ENCODE measurements at regions not wholly inside any gene's neighbourhood (a gene's known extent, or its start where the extent isn't known, plus 50 kb on each side); places are given as distances from the start of the nearest gene placed in this dataset.

GRCh38 chr7:17441557-17441956, 143.1 kb downstream of the AHR start:
- H3K27ac ChIP-seq (ENCODE audit: low read depth, low read length) = no peak overlapping the region
- H3K27me3 ChIP-seq (ENCODE audit: control insufficient read depth, insufficient read depth, low read length) = no peaks in the 10 kb centered on the region
- no peak overlapping the region for H3K9ac ChIP-seq (ENCODE audit: low read length)
- H3K4me3 ChIP-seq (ENCODE audit: low read length) = no peak overlapping the region
- H3K4me1 ChIP-seq (ENCODE audit: control insufficient read depth, insufficient read depth, low read length) = no peaks in the 10 kb centered on the region
- no peaks in the 10 kb centered on the region for H3K36me3 ChIP-seq (ENCODE audit: control insufficient read depth, insufficient read depth, low read length)

DNA sequence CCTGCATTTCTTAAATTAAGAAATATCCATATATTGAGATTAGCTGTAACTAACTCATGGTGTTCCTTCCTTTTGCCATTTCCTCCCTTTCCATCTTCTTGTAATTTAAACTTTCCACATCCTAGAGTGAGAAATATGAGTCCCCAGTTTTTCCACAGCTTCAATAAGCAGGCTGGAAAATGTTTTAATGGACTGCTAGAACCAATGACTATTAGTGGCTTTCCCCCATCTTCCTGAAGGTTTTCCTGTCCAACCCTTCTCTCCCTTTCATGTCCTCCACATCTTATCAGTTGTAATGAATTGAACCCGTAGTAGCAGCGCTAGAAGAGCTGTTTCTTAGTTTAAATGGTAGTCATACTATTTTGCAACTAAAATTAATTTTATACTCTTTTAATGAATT, 145.7 kb downstream of the AHR start:
- no peak overlapping the region for H3K9ac ChIP-seq (ENCODE audit: low read length)
- H3K36me3 ChIP-seq (ENCODE audit: control insufficient read depth, insufficient read depth, low read length) = no peaks in the 10 kb centered on the region
- no peaks in the 10 kb centered on the region for H3K27me3 ChIP-seq (ENCODE audit: control insufficient read depth, insufficient read depth, low read length)
- no peak overlapping the region for H3K27ac ChIP-seq (ENCODE audit: low read depth, low read length)
- no peaks in the 10 kb centered on the region for H3K4me1 ChIP-seq (ENCODE audit: control insufficient read depth, insufficient read depth, low read length)
- H3K4me3 ChIP-seq (ENCODE audit: low read length) = no peak overlapping the region

GRCh38 chr7:17444673-17445072, 146.2 kb downstream of the AHR start:
- Histone ChIP-seq H3K4me1 (ENCODE audit: control insufficient read depth, insufficient read depth, low read length) (no peaks in the 10 kb centered on the region), H3K4me3 (ENCODE audit: low read length) (no peak overlapping the region), H3K27me3 (ENCODE audit: control insufficient read depth, insufficient read depth, low read length) (no peaks in the 10 kb centered on the region), H3K36me3 (ENCODE audit: control insufficient read depth, insufficient read depth, low read length) (no peaks in the 10 kb centered on the region), H3K9ac (ENCODE audit: low read length) (no peak overlapping the region), H3K27ac (ENCODE audit: low read depth, low read length) (no peak overlapping the region)

DNA sequence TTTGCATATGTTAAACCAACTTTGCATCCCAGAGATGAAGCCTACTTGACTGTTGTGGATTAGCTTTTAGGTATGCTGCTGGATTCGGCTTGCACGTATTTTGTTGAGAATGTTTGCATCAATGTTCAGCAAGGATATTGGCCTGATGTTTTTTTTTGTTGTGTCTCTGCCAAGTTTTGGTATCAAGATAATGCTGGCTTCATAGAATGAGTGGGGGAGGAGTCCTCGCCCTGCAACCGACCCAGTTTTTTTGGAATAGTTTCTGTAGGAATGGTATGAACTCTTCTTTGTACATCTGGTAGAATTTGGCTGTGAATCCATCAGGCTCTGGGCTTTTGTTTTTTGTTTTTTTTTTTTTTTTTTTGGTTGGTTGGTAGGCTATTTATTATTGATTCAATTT, 147.9 kb downstream of the AHR start:
- Histone ChIP-seq H3K4me3 (ENCODE audit: low read length) (no peak overlapping the region), H3K36me3 (ENCODE audit: control insufficient read depth, insufficient read depth, low read length) (no peaks in the 10 kb centered on the region), H3K9ac (ENCODE audit: low read length) (no peak overlapping the region), H3K4me1 (ENCODE audit: control insufficient read depth, insufficient read depth, low read length) (no peaks in the 10 kb centered on the region), H3K27ac (ENCODE audit: low read depth, low read length) (no peak overlapping the region), H3K27me3 (ENCODE audit: control insufficient read depth, insufficient read depth, low read length) (no peaks in the 10 kb centered on the region)

DNA sequence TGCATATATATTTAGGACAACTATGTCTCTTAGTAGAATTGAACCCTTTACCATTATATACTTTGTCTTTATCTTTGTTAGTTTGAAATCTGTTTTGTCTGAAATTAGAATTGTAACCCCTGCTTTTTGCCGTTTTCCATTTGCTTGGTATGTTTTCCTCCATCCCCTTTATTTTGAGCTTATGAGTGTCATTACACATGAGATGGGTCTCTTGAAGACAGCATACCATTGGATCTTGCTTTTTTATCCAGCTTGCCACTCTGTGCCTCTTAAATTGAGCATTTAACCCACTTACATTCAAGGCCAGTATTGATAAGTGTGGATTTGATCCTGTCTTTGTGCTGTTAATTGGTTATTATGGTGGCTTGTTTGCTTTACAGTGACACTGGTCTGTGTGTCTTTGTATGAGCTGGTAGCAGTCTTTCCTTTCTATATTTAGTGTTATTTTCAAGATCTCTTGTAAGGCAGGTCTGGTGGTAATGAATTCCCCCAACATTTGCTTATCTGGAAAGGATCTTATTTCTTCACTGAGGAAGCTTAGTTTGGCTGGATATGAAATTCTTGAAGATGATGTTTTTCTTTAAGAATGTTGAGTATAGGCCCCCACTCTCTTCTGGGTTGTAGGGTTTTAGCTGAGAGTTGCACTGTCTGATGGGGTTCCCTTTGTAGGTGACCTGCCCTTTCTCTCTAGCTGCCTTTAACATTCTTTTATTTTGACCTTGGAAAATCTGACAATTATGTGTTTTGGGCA, 149.5 kb downstream of the AHR start:
- Histone ChIP-seq H3K4me1 (ENCODE audit: control insufficient read depth, insufficient read depth, low read length) (no peaks in the 10 kb centered on the region), H3K4me3 (ENCODE audit: low read length) (no peak overlapping the region), H3K9ac (ENCODE audit: low read length) (no peak overlapping the region), H3K27me3 (ENCODE audit: control insufficient read depth, insufficient read depth, low read length) (no peaks in the 10 kb centered on the region), H3K27ac (ENCODE audit: low read depth, low read length) (no peak overlapping the region), H3K36me3 (ENCODE audit: control insufficient read depth, insufficient read depth, low read length) (no peaks in the 10 kb centered on the region)

DNA sequence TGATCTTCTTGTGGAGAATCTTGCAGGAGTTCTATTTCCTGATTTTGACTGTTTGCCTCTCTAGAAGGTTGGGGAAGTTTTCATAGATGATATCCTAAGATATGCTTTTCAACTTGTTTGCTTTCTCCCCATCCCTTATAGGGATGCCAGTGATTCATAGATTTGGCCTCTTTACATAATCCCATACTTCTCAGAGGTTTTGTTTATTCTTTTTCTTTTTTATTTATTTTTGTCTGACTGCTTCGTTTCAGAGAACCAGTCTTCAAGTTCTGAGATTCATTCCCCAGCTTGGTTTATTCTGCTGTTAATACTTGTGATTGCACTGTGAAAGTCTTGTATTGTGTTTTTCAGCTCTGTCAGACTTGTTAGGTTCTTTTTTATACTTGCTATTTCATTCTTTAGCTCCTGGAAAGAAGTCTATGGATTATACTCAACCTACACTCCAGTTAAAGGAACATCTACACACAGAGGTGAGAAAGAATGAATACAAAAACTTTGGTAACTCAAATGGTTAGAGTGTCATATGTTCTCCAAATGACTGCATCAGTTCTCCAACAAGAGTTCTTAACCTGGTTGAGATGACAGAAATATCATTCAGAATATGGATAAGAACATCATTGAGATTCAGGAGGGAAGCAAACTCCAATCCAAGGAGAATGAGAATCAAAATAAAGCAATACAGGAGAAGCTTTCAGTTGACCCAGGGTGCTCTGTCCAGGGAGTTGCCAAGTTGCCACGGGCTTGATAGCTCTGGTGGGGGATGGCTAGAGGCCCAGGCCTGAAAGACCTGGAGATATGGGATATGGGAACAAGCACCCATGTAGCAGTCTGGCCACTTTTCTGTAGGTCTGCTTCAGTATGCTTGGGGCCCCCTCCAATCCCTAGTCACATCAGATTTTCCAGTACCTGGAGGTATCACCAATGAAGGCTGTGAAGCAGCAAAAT, 150.3 kb downstream of the AHR start:
- Histone ChIP-seq H3K9ac (ENCODE audit: low read length) (no peak overlapping the region), H3K27me3 (ENCODE audit: control insufficient read depth, insufficient read depth, low read length) (no peaks in the 10 kb centered on the region), H3K36me3 (ENCODE audit: control insufficient read depth, insufficient read depth, low read length) (no peaks in the 10 kb centered on the region), H3K4me1 (ENCODE audit: control insufficient read depth, insufficient read depth, low read length) (no peaks in the 10 kb centered on the region), H3K4me3 (ENCODE audit: low read length) (no peak overlapping the region), H3K27ac (ENCODE audit: low read depth, low read length) (no peak overlapping the region)

DNA sequence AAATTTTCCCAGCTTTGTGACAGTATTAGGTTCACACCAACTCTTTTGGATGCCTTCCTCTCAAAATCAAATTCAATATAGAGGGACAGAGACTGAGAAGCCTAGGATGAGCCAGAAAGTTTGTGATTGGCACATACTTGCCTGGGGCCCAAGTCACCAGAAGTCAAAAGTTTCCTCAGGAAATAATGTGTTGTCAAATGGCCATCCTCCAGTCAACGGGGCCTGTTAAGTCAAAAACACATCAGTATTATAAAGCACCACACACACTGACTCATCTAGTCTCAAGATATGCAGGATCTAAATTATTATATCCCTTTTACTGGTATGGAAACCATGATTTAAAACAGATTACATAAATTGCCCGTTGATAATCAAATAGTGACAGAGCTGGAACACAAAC, 158.1 kb downstream of the AHR start:
- Histone ChIP-seq H3K27me3 (ENCODE audit: control insufficient read depth, insufficient read depth, low read length) (no peaks in the 10 kb centered on the region), H3K9ac (ENCODE audit: low read length) (no peak overlapping the region), H3K27ac (ENCODE audit: low read depth, low read length) (no peak overlapping the region), H3K4me1 (ENCODE audit: control insufficient read depth, insufficient read depth, low read length) (no peaks in the 10 kb centered on the region), H3K4me3 (ENCODE audit: low read length) (no peak overlapping the region), H3K36me3 (ENCODE audit: control insufficient read depth, insufficient read depth, low read length) (no peaks in the 10 kb centered on the region)

- no peaks in the 10 kb centered on the region for H3K27me3 ChIP-seq (ENCODE audit: control insufficient read depth, insufficient read depth, low read length)
- no peak overlapping the region for H3K4me3 ChIP-seq (ENCODE audit: low read length)
- no peak overlapping the region for H3K9ac ChIP-seq (ENCODE audit: low read length)
These were observed 161.5 kb downstream of the AHR start for GRCh38 chr7:17460001-17460400.

GRCh38 chr7:17460665-17461064, 162.2 kb downstream of the AHR start:
- H3K4me3 ChIP-seq (ENCODE audit: low read length) = no peak overlapping the region
- no peaks in the 10 kb centered on the region for H3K36me3 ChIP-seq (ENCODE audit: control insufficient read depth, insufficient read depth, low read length)
- no peak overlapping the region for H3K9ac ChIP-seq (ENCODE audit: low read length)
- H3K4me1 ChIP-seq (ENCODE audit: control insufficient read depth, insufficient read depth, low read length) = no peaks in the 10 kb centered on the region
- no peaks in the 10 kb centered on the region for H3K27me3 ChIP-seq (ENCODE audit: control insufficient read depth, insufficient read depth, low read length)
- H3K27ac ChIP-seq (ENCODE audit: low read depth, low read length) = no peak overlapping the region

More at GRCh38 chr7:17460001-17460400, 161.5 kb downstream of the AHR start:
- H3K4me1 ChIP-seq (ENCODE audit: control insufficient read depth, insufficient read depth, low read length) = no peaks in the 10 kb centered on the region
- no peaks in the 10 kb centered on the region for H3K36me3 ChIP-seq (ENCODE audit: control insufficient read depth, insufficient read depth, low read length)
- H3K27ac ChIP-seq (ENCODE audit: low read depth, low read length) = no peak overlapping the region

DNA sequence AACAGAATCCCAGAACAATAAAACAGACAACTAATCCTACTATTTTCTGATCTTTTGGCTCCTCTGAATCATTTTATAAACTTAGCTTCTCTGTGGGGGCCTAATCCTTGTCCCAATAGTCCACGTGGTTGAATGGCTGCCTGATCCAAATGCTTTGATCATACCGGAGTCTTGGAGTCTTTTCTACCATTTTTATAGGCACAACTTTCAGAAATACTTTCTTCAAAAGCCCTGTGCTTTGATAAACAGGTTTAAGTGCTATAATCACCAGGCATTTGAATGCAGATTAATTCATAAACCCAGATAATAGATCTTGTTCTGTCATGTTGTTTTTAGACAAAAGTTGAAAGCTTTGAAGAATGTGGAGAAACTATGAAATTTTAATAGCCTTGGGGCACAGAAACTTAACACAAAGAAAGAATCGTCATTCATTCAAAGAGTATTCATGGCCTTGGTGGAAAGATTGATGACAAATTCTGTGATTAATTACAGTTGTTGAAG, 163.7 kb downstream of the AHR start:
- no peaks in the 10 kb centered on the region for H3K4me1 ChIP-seq (ENCODE audit: control insufficient read depth, insufficient read depth, low read length)
- no peaks in the 10 kb centered on the region for H3K36me3 ChIP-seq (ENCODE audit: control insufficient read depth, insufficient read depth, low read length)
- no peak overlapping the region for H3K27ac ChIP-seq (ENCODE audit: low read depth, low read length)
- no peak overlapping the region for H3K9ac ChIP-seq (ENCODE audit: low read length)
- H3K4me3 ChIP-seq (ENCODE audit: low read length) = no peak overlapping the region
- H3K27me3 ChIP-seq (ENCODE audit: control insufficient read depth, insufficient read depth, low read length) = no peaks in the 10 kb centered on the region

DNA sequence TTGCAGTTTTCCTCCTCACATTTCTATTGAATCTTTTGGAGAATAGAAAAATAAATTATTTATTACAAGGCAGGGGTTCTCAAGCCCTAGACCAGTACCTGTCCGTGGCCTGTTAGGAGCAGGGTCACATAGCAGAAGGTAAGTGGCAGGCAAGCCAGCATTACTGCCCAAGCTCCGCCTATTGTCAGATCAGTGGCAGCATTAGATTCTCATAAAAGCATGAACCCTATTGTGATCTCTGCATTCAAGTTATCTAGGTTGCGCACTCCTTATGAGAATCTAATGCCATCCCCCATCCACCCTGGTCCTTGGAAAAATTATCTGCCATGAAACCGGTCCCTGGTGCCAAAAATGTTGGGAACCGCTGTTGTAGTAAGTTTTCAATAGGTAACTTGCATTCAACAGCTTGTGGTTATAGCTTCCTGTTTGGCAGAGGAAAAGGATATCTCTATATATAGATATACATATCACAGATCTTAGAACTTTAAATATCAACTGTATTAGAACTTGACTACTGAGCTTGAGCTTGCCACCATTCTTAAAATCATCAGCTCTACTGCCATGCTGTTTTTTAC, 165.1 kb downstream of the AHR start:
- Histone ChIP-seq H3K36me3 (ENCODE audit: control insufficient read depth, insufficient read depth, low read length) (no peaks in the 10 kb centered on the region), H3K27ac (ENCODE audit: low read depth, low read length) (no peak overlapping the region), H3K4me3 (ENCODE audit: low read length) (no peak overlapping the region), H3K9ac (ENCODE audit: low read length) (no peak overlapping the region), H3K4me1 (ENCODE audit: control insufficient read depth, insufficient read depth, low read length) (no peaks in the 10 kb centered on the region), H3K27me3 (ENCODE audit: control insufficient read depth, insufficient read depth, low read length) (no peaks in the 10 kb centered on the region)

- Histone ChIP-seq H3K27ac (ENCODE audit: low read depth, low read length) (no peak overlapping the region), H3K4me1 (ENCODE audit: control insufficient read depth, insufficient read depth, low read length) (no peaks in the 10 kb centered on the region), H3K27me3 (ENCODE audit: control insufficient read depth, insufficient read depth, low read length) (no peaks in the 10 kb centered on the region), H3K4me3 (ENCODE audit: low read length) (no peak overlapping the region), H3K36me3 (ENCODE audit: control insufficient read depth, insufficient read depth, low read length) (no peaks in the 10 kb centered on the region), H3K9ac (ENCODE audit: low read length) (no peak overlapping the region)
These were observed 167.8 kb downstream of the AHR start for GRCh38 chr7:17466216-17466615.

Measured in rectal smooth muscle tissue (tissue), 1 donor.